Fibroblast of mammary gland (primary cell): ENCODE measurements at regions not wholly inside any gene's neighbourhood (a gene's known extent, or its start where the extent isn't known, plus 50 kb on each side); places are given as distances from the start of the nearest gene placed in this dataset.

ENCODE experiments used
- DNase-seq: peaks from one replicate; pipeline ENCODE4 v3.0.0-alpha.2; 2010; ENCODE audit warnings: low read depth
- H3K4me3 ChIP-seq: 2 replicates; pipeline ENCODE4 v1.5.1; 2011; ENCODE audit warnings: low read depth, mild to moderate bottlenecking, low read length, moderate library complexity; ENCODE audit not compliant: control insufficient read depth
- CTCF ChIP-seq: conservative IDR thresholded peaks from 2 replicates; pipeline ENCODE4 v1.5.1; 2011; ENCODE audit warnings: low read depth, low read length, inconsistent platforms; ENCODE audit not compliant: control insufficient read depth, insufficient read depth

GRCh38 chr2:26530696-26531095 lies 52.8 kb upstream of the OTOF start:
- peak; percentile 63 for DNase-seq
- TF ChIP-seq CTCF, result no peak
- H3K4me3 ChIP-seq, result no peak overlapping the region

GRCh38 chr2:26530240-26530540 lies 52.3 kb upstream of the OTOF start:
- no peak overlapping the region for H3K4me3 ChIP-seq
- no peak for DNase-seq
- TF ChIP-seq CTCF, result no peak

- TF ChIP-seq CTCF, result no peak
- no peak for DNase-seq
Measured at GRCh38 chr2:26529406-26530239, 51.7 kb upstream of the OTOF start.

GRCh38 chr2:26528836-26529235 lies 50.9 kb upstream of the OTOF start:
- no peak for DNase-seq
- TF ChIP-seq CTCF, result no peak
- no peak overlapping the region for H3K4me3 ChIP-seq

More at GRCh38 chr2:26529406-26530239, 51.7 kb upstream of the OTOF start:
- no peak overlapping the region for H3K4me3 ChIP-seq

- TF ChIP-seq CTCF, result no peak
- no peak for DNase-seq
- H3K4me3 ChIP-seq, result no peak overlapping the region
Measured at GRCh38 chr2:26527726-26528585, 50.0 kb upstream of the OTOF start.
